Ovary (tissue), 3 donors: ENCODE measurements at regions not wholly inside any gene's neighbourhood (a gene's known extent, or its start where the extent isn't known, plus 50 kb on each side); places are given as distances from the start of the nearest gene placed in this dataset.

Experiments
- CTCF ChIP-seq, 3 donors: fragments of 450-650 bp in 2 of 3; fragments of 200-600 bp in 1 of 3; IDR thresholded peaks; one replicate each; pipeline versions ENCODE4 v1.5.1 to v1.8.0; 2016 to 2022; ENCODE audit warnings: antibody characterized with exemption in 3 of 3, mild to moderate bottlenecking in 1 of 3
- POLR2A ChIP-seq: fragments of 450-650 bp; IDR thresholded peaks from one replicate; pipeline ENCODE4 v1.6.1; 2017; ENCODE audit warnings: antibody characterized with exemption, mild to moderate bottlenecking, moderate library complexity
- donor health status: DM: no; HTN: no; CAD: no.

- TF ChIP-seq CTCF (IDR thresholded peaks at IDR 0.05) (no peak), POLR2A (no peak)
These were observed 597.5 kb upstream of the JAG1 start for GRCh38 chr20:11271319-11271718.
